ENCODE measurements at regions not wholly inside any gene's neighbourhood (a gene's known extent, or its start where the extent isn't known, plus 50 kb on each side); places are given as distances from the start of the nearest gene placed in this dataset.

DNA sequence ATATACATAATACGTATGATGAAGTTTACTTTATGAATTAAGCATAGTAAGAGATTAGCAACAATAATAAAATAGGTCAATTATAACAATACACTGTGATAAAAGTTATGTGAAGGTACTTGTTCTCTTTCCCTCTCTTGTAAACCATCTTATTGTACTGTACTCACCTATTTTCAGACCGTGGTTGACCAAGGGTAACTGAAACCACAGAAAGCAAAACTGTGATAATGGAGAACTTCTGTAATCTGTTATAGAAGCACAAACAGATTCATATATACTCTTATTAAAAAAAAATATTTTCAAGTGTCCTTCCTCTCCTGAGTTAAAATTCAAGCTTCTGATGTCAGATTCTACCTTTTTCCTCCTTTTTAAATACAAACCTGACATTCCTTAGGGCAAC is 1247.8 kb upstream of the SORCS1 start:
- CTCF ChIA-PET, result no interaction called here
- no peak overlapping the region for H3K4me3 Mint-ChIP-seq
- H3K27me3 Mint-ChIP-seq (ENCODE audit: low read depth), result no peaks in the 10 kb centered on the region
- ATAC-seq, result no peak
- no peaks in the 10 kb centered on the region for H3K36me3 Mint-ChIP-seq
- H3K27ac Mint-ChIP-seq, result no peak overlapping the region
- TF ChIP-seq ZNF232 (CRISPR knock-in tag; IDR thresholded peaks at IDR 0.05) (no peak), TEAD1 (CRISPR knock-in tag; IDR thresholded peaks at IDR 0.05) (no peak), ZBTB21 (CRISPR knock-in tag; IDR thresholded peaks at IDR 0.05; ENCODE audit: borderline replicate concordance) (no peak)
- TF ChIP-seq, protein P1, sequence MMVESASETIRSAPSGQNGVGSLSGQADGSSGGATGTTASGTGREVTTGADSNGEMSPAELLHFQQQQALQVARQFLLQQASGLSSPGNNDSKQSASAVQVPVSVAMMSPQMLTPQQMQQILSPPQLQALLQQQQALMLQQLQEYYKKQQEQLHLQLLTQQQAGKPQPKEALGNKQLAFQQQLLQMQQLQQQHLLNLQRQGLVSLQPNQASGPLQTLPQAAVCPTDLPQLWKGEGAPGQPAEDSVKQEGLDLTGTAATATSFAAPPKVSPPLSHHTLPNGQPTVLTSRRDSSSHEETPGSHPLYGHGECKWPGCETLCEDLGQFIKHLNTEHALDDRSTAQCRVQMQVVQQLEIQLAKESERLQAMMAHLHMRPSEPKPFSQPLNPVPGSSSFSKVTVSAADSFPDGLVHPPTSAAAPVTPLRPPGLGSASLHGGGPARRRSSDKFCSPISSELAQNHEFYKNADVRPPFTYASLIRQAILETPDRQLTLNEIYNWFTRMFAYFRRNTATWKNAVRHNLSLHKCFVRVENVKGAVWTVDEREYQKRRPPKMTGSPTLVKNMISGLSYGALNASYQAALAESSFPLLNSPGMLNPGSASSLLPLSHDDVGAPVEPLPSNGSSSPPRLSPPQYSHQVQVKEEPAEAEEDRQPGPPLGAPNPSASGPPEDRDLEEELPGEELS (CRISPR knock-in tag; IDR thresholded peaks at IDR 0.05), result no peak
- TF ChIP-seq, protein P2, sequence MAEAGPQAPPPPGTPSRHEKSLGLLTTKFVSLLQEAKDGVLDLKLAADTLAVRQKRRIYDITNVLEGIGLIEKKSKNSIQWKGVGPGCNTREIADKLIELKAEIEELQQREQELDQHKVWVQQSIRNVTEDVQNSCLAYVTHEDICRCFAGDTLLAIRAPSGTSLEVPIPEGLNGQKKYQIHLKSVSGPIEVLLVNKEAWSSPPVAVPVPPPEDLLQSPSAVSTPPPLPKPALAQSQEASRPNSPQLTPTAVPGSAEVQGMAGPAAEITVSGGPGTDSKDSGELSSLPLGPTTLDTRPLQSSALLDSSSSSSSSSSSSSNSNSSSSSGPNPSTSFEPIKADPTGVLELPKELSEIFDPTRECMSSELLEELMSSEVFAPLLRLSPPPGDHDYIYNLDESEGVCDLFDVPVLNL (CRISPR knock-in tag; IDR thresholded peaks at IDR 0.05; ENCODE audit: borderline replicate concordance, low read depth), result no peak
- TF ChIP-seq, protein P3, sequence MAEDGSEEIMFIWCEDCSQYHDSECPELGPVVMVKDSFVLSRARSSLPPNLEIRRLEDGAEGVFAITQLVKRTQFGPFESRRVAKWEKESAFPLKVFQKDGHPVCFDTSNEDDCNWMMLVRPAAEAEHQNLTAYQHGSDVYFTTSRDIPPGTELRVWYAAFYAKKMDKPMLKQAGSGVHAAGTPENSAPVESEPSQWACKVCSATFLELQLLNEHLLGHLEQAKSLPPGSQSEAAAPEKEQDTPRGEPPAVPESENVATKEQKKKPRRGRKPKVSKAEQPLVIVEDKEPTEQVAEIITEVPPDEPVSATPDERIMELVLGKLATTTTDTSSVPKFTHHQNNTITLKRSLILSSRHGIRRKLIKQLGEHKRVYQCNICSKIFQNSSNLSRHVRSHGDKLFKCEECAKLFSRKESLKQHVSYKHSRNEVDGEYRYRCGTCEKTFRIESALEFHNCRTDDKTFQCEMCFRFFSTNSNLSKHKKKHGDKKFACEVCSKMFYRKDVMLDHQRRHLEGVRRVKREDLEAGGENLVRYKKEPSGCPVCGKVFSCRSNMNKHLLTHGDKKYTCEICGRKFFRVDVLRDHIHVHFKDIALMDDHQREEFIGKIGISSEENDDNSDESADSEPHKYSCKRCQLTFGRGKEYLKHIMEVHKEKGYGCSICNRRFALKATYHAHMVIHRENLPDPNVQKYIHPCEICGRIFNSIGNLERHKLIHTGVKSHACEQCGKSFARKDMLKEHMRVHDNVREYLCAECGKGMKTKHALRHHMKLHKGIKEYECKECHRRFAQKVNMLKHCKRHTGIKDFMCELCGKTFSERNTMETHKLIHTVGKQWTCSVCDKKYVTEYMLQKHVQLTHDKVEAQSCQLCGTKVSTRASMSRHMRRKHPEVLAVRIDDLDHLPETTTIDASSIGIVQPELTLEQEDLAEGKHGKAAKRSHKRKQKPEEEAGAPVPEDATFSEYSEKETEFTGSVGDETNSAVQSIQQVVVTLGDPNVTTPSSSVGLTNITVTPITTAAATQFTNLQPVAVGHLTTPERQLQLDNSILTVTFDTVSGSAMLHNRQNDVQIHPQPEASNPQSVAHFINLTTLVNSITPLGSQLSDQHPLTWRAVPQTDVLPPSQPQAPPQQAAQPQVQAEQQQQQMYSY (CRISPR knock-in tag; IDR thresholded peaks at IDR 0.05), result no peak
- TF ChIP-seq, protein P4, sequence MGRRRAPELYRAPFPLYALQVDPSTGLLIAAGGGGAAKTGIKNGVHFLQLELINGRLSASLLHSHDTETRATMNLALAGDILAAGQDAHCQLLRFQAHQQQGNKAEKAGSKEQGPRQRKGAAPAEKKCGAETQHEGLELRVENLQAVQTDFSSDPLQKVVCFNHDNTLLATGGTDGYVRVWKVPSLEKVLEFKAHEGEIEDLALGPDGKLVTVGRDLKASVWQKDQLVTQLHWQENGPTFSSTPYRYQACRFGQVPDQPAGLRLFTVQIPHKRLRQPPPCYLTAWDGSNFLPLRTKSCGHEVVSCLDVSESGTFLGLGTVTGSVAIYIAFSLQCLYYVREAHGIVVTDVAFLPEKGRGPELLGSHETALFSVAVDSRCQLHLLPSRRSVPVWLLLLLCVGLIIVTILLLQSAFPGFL (CRISPR knock-in tag; IDR thresholded peaks at IDR 0.05; ENCODE audit: borderline replicate concordance), result no peak
- DNase-seq (ENCODE audit: low spot score), result no peak
- POLR2A ChIA-PET, result no interaction called here
- H3K4me1 Mint-ChIP-seq, result peaks cover 10% of the 10 kb centered on the region
- no peaks in the 10 kb centered on the region for H3K9me3 Mint-ChIP-seq

DNA sequence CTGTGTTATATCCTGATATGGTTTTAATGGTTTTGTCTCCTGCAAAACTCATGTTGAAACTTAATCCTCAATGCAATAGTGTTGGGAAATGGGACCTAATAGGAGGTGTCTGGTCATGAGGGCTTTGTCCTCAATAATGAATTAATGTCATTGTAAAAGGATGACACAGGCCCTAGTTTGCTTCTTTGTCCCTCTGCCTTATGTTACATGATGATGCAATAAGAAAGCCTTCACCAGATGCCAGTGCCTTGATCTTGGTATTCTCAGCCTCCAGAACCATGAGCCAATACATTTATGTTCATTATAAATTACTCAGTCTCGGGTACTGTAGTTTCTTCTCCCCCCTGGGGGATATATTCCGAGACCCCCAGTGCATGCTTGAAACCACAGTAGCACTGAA is 1247.4 kb upstream of the SORCS1 start:
- no peak for DNase-seq (ENCODE audit: low spot score)
- no peaks in the 10 kb centered on the region for H3K27me3 Mint-ChIP-seq (ENCODE audit: low read depth)

More for the DNA sequence above, 1247.4 kb upstream of the SORCS1 start:
- no peak overlapping the region for H3K27ac Mint-ChIP-seq
- H3K36me3 Mint-ChIP-seq, result no peaks in the 10 kb centered on the region
- CTCF ChIA-PET, result no interaction called here
- TF ChIP-seq, protein P5, sequence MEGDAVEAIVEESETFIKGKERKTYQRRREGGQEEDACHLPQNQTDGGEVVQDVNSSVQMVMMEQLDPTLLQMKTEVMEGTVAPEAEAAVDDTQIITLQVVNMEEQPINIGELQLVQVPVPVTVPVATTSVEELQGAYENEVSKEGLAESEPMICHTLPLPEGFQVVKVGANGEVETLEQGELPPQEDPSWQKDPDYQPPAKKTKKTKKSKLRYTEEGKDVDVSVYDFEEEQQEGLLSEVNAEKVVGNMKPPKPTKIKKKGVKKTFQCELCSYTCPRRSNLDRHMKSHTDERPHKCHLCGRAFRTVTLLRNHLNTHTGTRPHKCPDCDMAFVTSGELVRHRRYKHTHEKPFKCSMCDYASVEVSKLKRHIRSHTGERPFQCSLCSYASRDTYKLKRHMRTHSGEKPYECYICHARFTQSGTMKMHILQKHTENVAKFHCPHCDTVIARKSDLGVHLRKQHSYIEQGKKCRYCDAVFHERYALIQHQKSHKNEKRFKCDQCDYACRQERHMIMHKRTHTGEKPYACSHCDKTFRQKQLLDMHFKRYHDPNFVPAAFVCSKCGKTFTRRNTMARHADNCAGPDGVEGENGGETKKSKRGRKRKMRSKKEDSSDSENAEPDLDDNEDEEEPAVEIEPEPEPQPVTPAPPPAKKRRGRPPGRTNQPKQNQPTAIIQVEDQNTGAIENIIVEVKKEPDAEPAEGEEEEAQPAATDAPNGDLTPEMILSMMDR (IDR thresholded peaks at IDR 0.05), result no peak
- TF ChIP-seq, protein P6, sequence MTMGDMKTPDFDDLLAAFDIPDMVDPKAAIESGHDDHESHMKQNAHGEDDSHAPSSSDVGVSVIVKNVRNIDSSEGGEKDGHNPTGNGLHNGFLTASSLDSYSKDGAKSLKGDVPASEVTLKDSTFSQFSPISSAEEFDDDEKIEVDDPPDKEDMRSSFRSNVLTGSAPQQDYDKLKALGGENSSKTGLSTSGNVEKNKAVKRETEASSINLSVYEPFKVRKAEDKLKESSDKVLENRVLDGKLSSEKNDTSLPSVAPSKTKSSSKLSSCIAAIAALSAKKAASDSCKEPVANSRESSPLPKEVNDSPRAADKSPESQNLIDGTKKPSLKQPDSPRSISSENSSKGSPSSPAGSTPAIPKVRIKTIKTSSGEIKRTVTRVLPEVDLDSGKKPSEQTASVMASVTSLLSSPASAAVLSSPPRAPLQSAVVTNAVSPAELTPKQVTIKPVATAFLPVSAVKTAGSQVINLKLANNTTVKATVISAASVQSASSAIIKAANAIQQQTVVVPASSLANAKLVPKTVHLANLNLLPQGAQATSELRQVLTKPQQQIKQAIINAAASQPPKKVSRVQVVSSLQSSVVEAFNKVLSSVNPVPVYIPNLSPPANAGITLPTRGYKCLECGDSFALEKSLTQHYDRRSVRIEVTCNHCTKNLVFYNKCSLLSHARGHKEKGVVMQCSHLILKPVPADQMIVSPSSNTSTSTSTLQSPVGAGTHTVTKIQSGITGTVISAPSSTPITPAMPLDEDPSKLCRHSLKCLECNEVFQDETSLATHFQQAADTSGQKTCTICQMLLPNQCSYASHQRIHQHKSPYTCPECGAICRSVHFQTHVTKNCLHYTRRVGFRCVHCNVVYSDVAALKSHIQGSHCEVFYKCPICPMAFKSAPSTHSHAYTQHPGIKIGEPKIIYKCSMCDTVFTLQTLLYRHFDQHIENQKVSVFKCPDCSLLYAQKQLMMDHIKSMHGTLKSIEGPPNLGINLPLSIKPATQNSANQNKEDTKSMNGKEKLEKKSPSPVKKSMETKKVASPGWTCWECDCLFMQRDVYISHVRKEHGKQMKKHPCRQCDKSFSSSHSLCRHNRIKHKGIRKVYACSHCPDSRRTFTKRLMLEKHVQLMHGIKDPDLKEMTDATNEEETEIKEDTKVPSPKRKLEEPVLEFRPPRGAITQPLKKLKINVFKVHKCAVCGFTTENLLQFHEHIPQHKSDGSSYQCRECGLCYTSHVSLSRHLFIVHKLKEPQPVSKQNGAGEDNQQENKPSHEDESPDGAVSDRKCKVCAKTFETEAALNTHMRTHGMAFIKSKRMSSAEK (CRISPR knock-in tag; IDR thresholded peaks at IDR 0.05; ENCODE audit: borderline replicate concordance), result no peak
- TF ChIP-seq, protein P7, sequence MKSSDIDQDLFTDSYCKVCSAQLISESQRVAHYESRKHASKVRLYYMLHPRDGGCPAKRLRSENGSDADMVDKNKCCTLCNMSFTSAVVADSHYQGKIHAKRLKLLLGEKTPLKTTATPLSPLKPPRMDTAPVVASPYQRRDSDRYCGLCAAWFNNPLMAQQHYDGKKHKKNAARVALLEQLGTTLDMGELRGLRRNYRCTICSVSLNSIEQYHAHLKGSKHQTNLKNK (CRISPR knock-in tag; IDR thresholded peaks at IDR 0.05), result no peak
- TF ChIP-seq JUN (CRISPR knock-in tag; IDR thresholded peaks at IDR 0.05) (no peak), TEAD4 (CRISPR knock-in tag; IDR thresholded peaks at IDR 0.05) (no peak)
- TF ChIP-seq, protein P8, sequence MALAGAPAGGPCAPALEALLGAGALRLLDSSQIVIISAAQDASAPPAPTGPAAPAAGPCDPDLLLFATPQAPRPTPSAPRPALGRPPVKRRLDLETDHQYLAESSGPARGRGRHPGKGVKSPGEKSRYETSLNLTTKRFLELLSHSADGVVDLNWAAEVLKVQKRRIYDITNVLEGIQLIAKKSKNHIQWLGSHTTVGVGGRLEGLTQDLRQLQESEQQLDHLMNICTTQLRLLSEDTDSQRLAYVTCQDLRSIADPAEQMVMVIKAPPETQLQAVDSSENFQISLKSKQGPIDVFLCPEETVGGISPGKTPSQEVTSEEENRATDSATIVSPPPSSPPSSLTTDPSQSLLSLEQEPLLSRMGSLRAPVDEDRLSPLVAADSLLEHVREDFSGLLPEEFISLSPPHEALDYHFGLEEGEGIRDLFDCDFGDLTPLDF (CRISPR knock-in tag; IDR thresholded peaks at IDR 0.05), result no peak
- POLR2A ChIA-PET, result no interaction called here
- no peaks in the 10 kb centered on the region for H3K9me3 Mint-ChIP-seq
- no peak overlapping the region for H3K4me3 Mint-ChIP-seq
- ATAC-seq, result no peak
- H3K4me1 Mint-ChIP-seq, result peaks cover 10% of the 10 kb centered on the region

Data from WTC11 (cell line).